ENCODE measurements at regions not wholly inside any gene's neighbourhood (a gene's known extent, or its start where the extent isn't known, plus 50 kb on each side); places are given as distances from the start of the nearest gene placed in this dataset.

DNA sequence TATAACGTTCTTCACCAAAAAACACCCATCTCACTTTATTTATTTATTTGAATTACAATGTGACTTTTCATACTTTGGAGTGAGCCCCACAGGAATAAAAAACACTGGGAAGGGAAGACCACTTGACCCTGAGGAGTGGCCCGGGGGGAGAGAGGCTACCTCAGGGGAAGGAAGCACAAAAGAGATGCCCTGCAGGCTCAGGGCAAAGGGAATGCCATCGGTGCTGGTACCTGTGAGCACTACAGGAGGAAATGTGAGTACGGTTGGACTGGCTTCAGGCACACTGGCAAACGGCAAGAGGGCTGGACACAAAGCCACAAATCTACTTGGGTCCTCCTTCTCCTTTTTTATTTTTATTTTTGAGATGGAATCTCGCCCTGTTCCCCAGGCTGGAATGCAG lies 363.9 kb upstream of the KLF4 start:
- in situ Hi-C loops (cut with MboI; ENCODE audit: low pct_ligation_motif_present in 1 of 4, low pct_unique_long_range_greater_than_20kb in 1 of 4, low sequenced_read_pairs in 3 of 4), result no loop called here
- Histone ChIP-seq H3K4me3 (no peak overlapping the region), H3K4me1 (peaks cover 0 to under 1% (median 0%) of the 10 kb centered on the region in 4 donors), H3K27me3 (no peaks in the 10 kb centered on the region), H3K9me3 (peaks cover 8 to 11% of the 10 kb centered on the region in 2 donors), H3K27ac (no peak overlapping the region), H3K36me3 (no peaks in the 10 kb centered on the region)
- intact Hi-C loops (cut with DNase I; ENCODE audit: low total_unique reads), result no loop called here
- WGBS, 2 donors (ENCODE audit: low coverage in 1 of 2), result 80% methylated on average over 4 to 6 of the region's 6 CpGs
- DNase-seq, result no peak
- no peak for TF ChIP-seq EP300 (IDR thresholded peaks at IDR 0.05; ENCODE audit: low read depth)
- TF ChIP-seq POLR2A (IDR thresholded peaks at IDR 0.05), result no peak
- TF ChIP-seq, protein P1, sequence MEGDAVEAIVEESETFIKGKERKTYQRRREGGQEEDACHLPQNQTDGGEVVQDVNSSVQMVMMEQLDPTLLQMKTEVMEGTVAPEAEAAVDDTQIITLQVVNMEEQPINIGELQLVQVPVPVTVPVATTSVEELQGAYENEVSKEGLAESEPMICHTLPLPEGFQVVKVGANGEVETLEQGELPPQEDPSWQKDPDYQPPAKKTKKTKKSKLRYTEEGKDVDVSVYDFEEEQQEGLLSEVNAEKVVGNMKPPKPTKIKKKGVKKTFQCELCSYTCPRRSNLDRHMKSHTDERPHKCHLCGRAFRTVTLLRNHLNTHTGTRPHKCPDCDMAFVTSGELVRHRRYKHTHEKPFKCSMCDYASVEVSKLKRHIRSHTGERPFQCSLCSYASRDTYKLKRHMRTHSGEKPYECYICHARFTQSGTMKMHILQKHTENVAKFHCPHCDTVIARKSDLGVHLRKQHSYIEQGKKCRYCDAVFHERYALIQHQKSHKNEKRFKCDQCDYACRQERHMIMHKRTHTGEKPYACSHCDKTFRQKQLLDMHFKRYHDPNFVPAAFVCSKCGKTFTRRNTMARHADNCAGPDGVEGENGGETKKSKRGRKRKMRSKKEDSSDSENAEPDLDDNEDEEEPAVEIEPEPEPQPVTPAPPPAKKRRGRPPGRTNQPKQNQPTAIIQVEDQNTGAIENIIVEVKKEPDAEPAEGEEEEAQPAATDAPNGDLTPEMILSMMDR (IDR thresholded peaks at IDR 0.05), result no peak
- TF ChIP-seq POLR2AphosphoS5 (IDR thresholded peaks at IDR 0.05), result no peak

DNA sequence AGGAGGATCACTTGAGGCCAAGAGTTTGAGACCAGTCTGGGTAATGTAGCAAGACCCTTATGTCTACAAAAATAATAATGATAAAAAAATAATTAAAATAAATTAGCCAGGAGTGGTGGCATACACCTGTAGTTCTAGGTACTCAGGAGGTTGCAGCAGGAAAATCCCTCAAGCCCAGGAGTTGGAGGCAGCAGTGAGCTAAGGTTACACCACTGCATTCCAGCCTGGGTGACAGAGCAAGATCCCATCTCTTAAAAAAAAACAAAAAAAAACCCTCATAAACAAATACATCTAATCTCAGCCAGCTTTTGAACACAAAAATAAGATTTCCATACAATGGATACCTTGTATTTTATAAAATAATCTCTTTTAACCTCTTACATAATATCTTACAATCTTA lies 363.3 kb upstream of the KLF4 start:
- H3K4me1 ChIP-seq, result peaks cover 0 to 6% (median 0%) of the 10 kb centered on the region in 4 donors
- no peak for DNase-seq
- intact Hi-C loops (cut with DNase I; ENCODE audit: low total_unique reads), result no loop called here
- TF ChIP-seq POLR2AphosphoS5 (IDR thresholded peaks at IDR 0.05), result no peak
- TF ChIP-seq, protein P1 (IDR thresholded peaks at IDR 0.05), result no peak
- no peak for TF ChIP-seq POLR2A (IDR thresholded peaks at IDR 0.05)
- no peak for TF ChIP-seq EP300 (IDR thresholded peaks at IDR 0.05; ENCODE audit: low read depth)
- in situ Hi-C loops (cut with MboI; ENCODE audit: low pct_ligation_motif_present in 1 of 4, low pct_unique_long_range_greater_than_20kb in 1 of 4, low sequenced_read_pairs in 3 of 4), result no loop called here
- no peak overlapping the region for H3K4me3 ChIP-seq
- no peaks in the 10 kb centered on the region for H3K27me3 ChIP-seq
- peaks cover 8 to 11% of the 10 kb centered on the region in 2 donors for H3K9me3 ChIP-seq
- no peak overlapping the region for H3K27ac ChIP-seq
- no peaks in the 10 kb centered on the region for H3K36me3 ChIP-seq

DNA sequence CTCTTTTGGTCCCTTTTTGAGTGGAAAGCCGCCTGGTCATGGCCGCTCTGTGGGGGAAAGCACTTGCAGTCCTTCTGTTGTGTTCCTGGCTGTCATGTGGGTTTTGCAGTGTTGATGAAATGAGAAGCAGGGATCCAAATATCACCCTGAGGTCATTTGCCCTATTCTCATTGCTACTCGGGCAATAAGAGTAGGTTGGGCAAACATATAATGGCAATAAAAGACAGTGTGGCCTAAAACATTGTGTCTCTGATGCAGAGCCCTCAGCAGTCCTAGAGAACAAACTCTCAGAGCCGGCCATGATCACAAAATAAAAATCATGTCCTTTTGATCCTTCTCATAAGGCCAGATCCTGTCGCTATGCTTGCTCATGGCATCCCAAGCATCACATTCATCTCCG lies 361.1 kb upstream of the KLF4 start:
- TF ChIP-seq POLR2AphosphoS5 (IDR thresholded peaks at IDR 0.05) (no peak), POLR2A (IDR thresholded peaks at IDR 0.05) (no peak), EP300 (IDR thresholded peaks at IDR 0.05; ENCODE audit: low read depth) (no peak)
- TF ChIP-seq, protein P1 (IDR thresholded peaks at IDR 0.05), result no peak
- in situ Hi-C loops (cut with MboI; ENCODE audit: low pct_ligation_motif_present in 1 of 4, low pct_unique_long_range_greater_than_20kb in 1 of 4, low sequenced_read_pairs in 3 of 4) (no loop called here), intact Hi-C loops (cut with DNase I; ENCODE audit: low total_unique reads) (no loop called here)
- H3K36me3 ChIP-seq, result no peaks in the 10 kb centered on the region
- no peaks in the 10 kb centered on the region for H3K27me3 ChIP-seq
- H3K4me3 ChIP-seq, result no peak overlapping the region
- 84% methylated on average over 6 of the region's 6 CpGs; no CpG with 5 or more reads in 1 of the 2 donors for WGBS, 2 donors (ENCODE audit: low coverage in 1 of 2)
- H3K27ac ChIP-seq, result no peak overlapping the region
- peaks cover 8 to 11% of the 10 kb centered on the region in 2 donors for H3K9me3 ChIP-seq
- H3K4me1 ChIP-seq, result peaks cover 0 to 10% (median 0%) of the 10 kb centered on the region in 4 donors
- DNase-seq, result no peak

DNA sequence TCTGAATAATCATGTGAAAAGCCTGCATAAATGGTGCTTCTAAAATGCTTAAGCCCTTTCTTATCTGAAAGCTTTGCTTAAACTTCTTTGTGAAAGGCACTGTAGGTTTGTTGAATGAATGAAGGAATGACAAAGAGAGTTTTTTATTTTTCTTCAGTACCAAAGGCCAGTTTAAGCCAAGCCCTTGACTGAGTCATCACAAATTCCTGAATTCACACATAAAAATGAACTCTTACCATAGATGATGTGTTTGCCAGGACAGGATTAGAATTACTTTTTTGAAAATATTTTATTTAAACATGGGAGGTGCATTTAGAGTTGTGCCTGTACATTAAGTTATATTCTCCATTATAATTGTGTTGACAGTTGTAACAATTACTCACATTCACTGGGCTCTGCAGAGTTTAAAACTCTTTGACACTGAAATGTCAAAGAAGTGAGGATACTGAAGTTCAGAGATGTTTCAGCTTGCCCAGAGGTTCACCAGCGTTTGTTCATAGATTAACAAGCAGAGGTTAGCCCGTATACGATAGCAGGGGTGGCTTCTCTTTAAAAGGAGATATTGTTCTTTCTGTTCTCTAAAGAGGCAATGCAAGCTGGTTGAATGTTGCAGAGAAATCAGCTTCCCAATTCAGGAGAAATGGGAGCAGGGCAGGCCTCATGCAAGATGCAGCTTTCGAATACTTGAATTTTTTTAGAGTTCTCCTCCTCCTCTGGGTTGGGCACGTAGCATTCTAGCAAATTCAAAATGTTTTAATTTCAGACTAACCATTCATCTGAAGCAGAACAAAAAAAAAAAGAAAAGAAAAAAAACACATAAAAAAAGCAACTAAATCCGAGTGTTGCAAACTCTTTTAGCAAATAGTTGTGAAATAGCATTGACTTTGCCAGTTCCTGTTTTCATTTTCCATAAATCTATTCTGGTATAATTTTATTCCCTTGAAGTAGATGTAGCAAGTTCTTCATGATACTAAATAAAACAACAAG lies 358.7 kb upstream of the KLF4 start:
- in situ Hi-C loops (cut with MboI; ENCODE audit: low pct_ligation_motif_present in 1 of 4, low pct_unique_long_range_greater_than_20kb in 1 of 4, low sequenced_read_pairs in 3 of 4) (no loop called here), intact Hi-C loops (cut with DNase I; ENCODE audit: low total_unique reads) (no loop called here)
- Histone ChIP-seq H3K36me3 (no peaks in the 10 kb centered on the region), H3K9me3 (no peaks in the 10 kb centered on the region), H3K4me3 (no peak overlapping the region), H3K4me1 (peaks cover 0 to 10% (median 0%) of the 10 kb centered on the region in 4 donors), H3K27ac (peak overlapping the region in 3 of 4 donors; percentile 11 to 35 (median 26)), H3K27me3 (no peaks in the 10 kb centered on the region)
- no peak for DNase-seq
- TF ChIP-seq POLR2A (IDR thresholded peaks at IDR 0.05) (no peak), EP300 (IDR thresholded peaks at IDR 0.05; ENCODE audit: low read depth) (no peak), POLR2AphosphoS5 (IDR thresholded peaks at IDR 0.05) (no peak)
- TF ChIP-seq, protein P1 (IDR thresholded peaks at IDR 0.05), result no peak
- WGBS, 2 donors (ENCODE audit: low coverage in 1 of 2), result 66 to 74% methylated on average over 5 to 6 of the region's 6 CpGs

All from transverse colon (tissue), 4 donors.